ENCODE measurements at regions not wholly inside any gene's neighbourhood (a gene's known extent, or its start where the extent isn't known, plus 50 kb on each side); places are given as distances from the start of the nearest gene placed in this dataset.

DNA sequence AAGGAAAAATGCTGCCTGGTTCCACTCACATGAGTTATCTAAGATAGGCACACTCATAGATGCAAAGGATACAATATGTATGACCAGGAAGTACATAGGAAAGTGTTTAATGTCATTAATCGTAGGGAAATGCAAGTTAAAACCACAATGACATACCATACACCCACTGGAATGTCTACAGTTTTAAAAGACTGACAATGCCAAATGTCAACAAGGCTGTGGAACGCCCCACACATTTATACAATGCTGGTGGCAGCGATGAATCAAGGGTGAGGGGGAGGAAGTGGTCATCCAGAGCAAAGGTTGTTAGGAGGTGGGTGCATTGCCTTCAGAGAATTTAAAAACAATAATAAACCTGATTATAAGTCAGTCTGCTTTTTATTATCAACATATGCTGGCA lies 437.8 kb downstream of the ARHGEF28 start:
- Histone ChIP-seq H3K4me1 (replicated peaks in 1 of 4; ENCODE audit: control insufficient read depth in 3 of 4, insufficient read depth in 4 of 4, low read length in 3 of 4) (no peaks in the 10 kb centered on the region), H3K4ac (replicated peaks; ENCODE audit: insufficient read length, low read depth, low read length) (no peak overlapping the region), H3K79me1 (ENCODE audit: low read depth, low read length) (no peaks in the 10 kb centered on the region), H2AFZ (ENCODE audit: low read length) (no peak overlapping the region), H2AK5ac (ENCODE audit: low read depth, low read length) (no peak overlapping the region), H2BK5ac (ENCODE audit: low read depth, low read length) (no peak overlapping the region), H4K91ac (replicated peaks; ENCODE audit: insufficient read length, low read length) (no peak overlapping the region), H3K27ac (ENCODE audit: low read depth, low read length) (no peak overlapping the region), H4K20me1 (replicated peaks in 1 of 2; ENCODE audit: control insufficient read depth in 1 of 2, insufficient read depth in 2 of 2, low read length in 2 of 2) (no peaks in the 10 kb centered on the region), H3K36me3 (ENCODE audit: control insufficient read depth in 2 of 4, insufficient read depth in 4 of 4, low read length in 3 of 4) (no peaks in the 10 kb centered on the region), H3K23ac (ENCODE audit: insufficient read length) (no peak overlapping the region), H3K23me2 (ENCODE audit: low read depth, low read length) (peaks cover 5% of the 10 kb centered on the region; the same call in 1 of the 2 replicates), H3K9me3 (ENCODE audit: insufficient read depth in 2 of 2, low read depth in 1 of 2, low read length in 1 of 2) (no peaks in the 10 kb centered on the region), H3K4me2 (ENCODE audit: insufficient read depth in 1 of 2, low read depth in 2 of 2, low read length in 2 of 2) (no peak overlapping the region), H2BK120ac (replicated peaks; ENCODE audit: low read depth, low read length) (no peak overlapping the region), H4K5ac (ENCODE audit: insufficient read length, low read depth, low read length) (no peak overlapping the region), H3K14ac (ENCODE audit: insufficient read length) (no peak overlapping the region), H3K9ac (replicated peaks in 1 of 4; ENCODE audit: extremely low read depth in 1 of 4, low read depth in 3 of 4, low read length in 3 of 4) (no peak overlapping the region), H4K8ac (ENCODE audit: extremely low read depth, insufficient read depth, low read length) (no peak overlapping the region), H2BK15ac (ENCODE audit: low read length) (no peak overlapping the region), H3K79me2 (ENCODE audit: control insufficient read depth in 1 of 2, insufficient read depth in 2 of 2, low read length in 2 of 2) (no peaks in the 10 kb centered on the region), H2BK12ac (ENCODE audit: low read depth, low read length) (no peak overlapping the region), H3K27me3 (replicated peaks in 1 of 4; ENCODE audit: control insufficient read depth in 3 of 4, extremely low read depth in 1 of 4, insufficient read depth in 3 of 4, low read length in 3 of 4) (no peaks in the 10 kb centered on the region), H2BK20ac (ENCODE audit: low read length) (no peak overlapping the region), H3K18ac (ENCODE audit: extremely low read depth, low read length) (no peak overlapping the region), H3K56ac (replicated peaks; ENCODE audit: insufficient read length, low read depth, low read length) (no peak overlapping the region), H3K4me3 (ENCODE audit: extremely low read depth in 1 of 4, insufficient read depth in 2 of 4, low read depth in 3 of 4, low read length in 4 of 4) (no peak overlapping the region)
- 95% methylated on average over 3 of the region's 3 CpGs; no CpG with 5 or more reads in 1 of the 2 experiments for WGBS, 2 experiments (ENCODE audit: extremely low coverage in 1 of 2, insufficient coverage in 1 of 2, insufficient read length in 1 of 2, insufficient replicate concordance in 2 of 2, low coverage in 1 of 2, low lambda C conversion rate in 2 of 2, missing lambda C conversion rate in 1 of 2)
- ChIA-PET POLR2A (ENCODE audit: partially characterized antibody) (no interaction called here), CTCF (ENCODE audit: partially characterized antibody) (no interaction called here)
- no peak for TF ChIP-seq CBX8 (IDR thresholded peaks at IDR 0.05; ENCODE audit: borderline replicate concordance, low read depth, low read length)
- TF ChIP-seq, protein P1, sequence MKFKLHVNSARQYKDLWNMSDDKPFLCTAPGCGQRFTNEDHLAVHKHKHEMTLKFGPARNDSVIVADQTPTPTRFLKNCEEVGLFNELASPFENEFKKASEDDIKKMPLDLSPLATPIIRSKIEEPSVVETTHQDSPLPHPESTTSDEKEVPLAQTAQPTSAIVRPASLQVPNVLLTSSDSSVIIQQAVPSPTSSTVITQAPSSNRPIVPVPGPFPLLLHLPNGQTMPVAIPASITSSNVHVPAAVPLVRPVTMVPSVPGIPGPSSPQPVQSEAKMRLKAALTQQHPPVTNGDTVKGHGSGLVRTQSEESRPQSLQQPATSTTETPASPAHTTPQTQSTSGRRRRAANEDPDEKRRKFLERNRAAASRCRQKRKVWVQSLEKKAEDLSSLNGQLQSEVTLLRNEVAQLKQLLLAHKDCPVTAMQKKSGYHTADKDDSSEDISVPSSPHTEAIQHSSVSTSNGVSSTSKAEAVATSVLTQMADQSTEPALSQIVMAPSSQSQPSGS (IDR thresholded peaks at IDR 0.05; ENCODE audit: low read length) = no peak
- no peak for TF ChIP-seq E2F6 (IDR thresholded peaks at IDR 0.05)
- no peak for TF ChIP-seq KDM5A (IDR thresholded peaks at IDR 0.05; ENCODE audit: low read length)
- TF ChIP-seq RBBP5 (IDR thresholded peaks at IDR 0.05; ENCODE audit: borderline replicate concordance, low read depth, low read length) = no peak
- TF ChIP-seq, protein P2, sequence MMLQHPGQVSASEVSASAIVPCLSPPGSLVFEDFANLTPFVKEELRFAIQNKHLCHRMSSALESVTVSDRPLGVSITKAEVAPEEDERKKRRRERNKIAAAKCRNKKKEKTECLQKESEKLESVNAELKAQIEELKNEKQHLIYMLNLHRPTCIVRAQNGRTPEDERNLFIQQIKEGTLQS (IDR thresholded peaks at IDR 0.05; ENCODE audit: insufficient read depth, low read depth, low read length) = no peak
- no peak for TF ChIP-seq RFX5 (IDR thresholded peaks at IDR 0.05; ENCODE audit: borderline replicate concordance, low read depth, low read length)
- TF ChIP-seq ASH2L (IDR thresholded peaks at IDR 0.05; ENCODE audit: low read length) = no peak
- DNase-seq (ENCODE audit: low read depth in 1 of 2, low spot score in 2 of 2) (no peak), FAIRE-seq (no peak)
